SU-DHL-6 (cell line): ENCODE measurements at regions not wholly inside any gene's neighbourhood (a gene's known extent, or its start where the extent isn't known, plus 50 kb on each side); places are given as distances from the start of the nearest gene placed in this dataset.

ENCODE experiments used
- H2AFZ ChIP-seq: fragments of 200-600 bp; sonication (generic); 2 replicates; pipeline ENCODE4 v1.6.1; 2014; ENCODE audit warnings: low read depth, mild to moderate bottlenecking, moderate library complexity, mixed read lengths, antibody characterized with exemption, low read length; ENCODE audit not compliant: severe bottlenecking
- H3F3A ChIP-seq: fragments of 200-600 bp; shearing (Covaris generic); 2 replicates; pipeline ENCODE4 v1.6.0; 2016; ENCODE audit warnings: antibody characterized with exemption, mild to moderate bottlenecking; ENCODE audit not compliant: insufficient read depth
- H3K27ac ChIP-seq: fragments of 200-600 bp; sonication (generic); 2 replicates; pipeline ENCODE4 v1.5.1; 2016; ENCODE audit warnings: low read depth, mild to moderate bottlenecking, low read length, moderate library complexity, mixed read lengths
- H3K27me3 ChIP-seq: fragments of 200-600 bp; sonication (generic), shearing (Covaris generic); 2 replicates; pipeline ENCODE4 v1.6.0; 2014; ENCODE audit warnings: mild to moderate bottlenecking, low read length
- H3K36me3 ChIP-seq: fragments of 200-600 bp; sonication (generic); 2 replicates; pipeline ENCODE4 v1.6.1; 2014; ENCODE audit warnings: mild to moderate bottlenecking, low read length, mixed read lengths
- H3K4me2 ChIP-seq: fragments of 300-600, 200-600 bp; shearing (Covaris generic), sonication (generic); 2 replicates; pipeline ENCODE4 v1.6.0; 2014; ENCODE audit warnings: low read length, low read depth, mild to moderate bottlenecking; ENCODE audit not compliant: poor library complexity, severe bottlenecking
- H3K4me3 ChIP-seq: fragments of 200-600 bp; sonication (generic); 2 replicates; pipeline ENCODE4 v1.5.1; 2014; ENCODE audit warnings: antibody characterized with exemption, low read length, mild to moderate bottlenecking, mixed read lengths; ENCODE audit not compliant: insufficient read depth, poor library complexity, severe bottlenecking
- H3K79me2 ChIP-seq: fragments of 200-600 bp; sonication (generic); 2 replicates; pipeline ENCODE4 v1.6.1; 2014; ENCODE audit warnings: mild to moderate bottlenecking, low read length, moderate library complexity; ENCODE audit not compliant: insufficient read depth
- H3K9ac ChIP-seq: fragments of 200-600 bp; sonication (generic); 2 replicates; pipeline ENCODE4 v1.7.0; 2014; ENCODE audit warnings: mild to moderate bottlenecking, low read length
- H3K9me2 ChIP-seq: fragments of 200-600 bp; sonication (generic); replicated peaks from 2 replicates; pipeline ENCODE4 v1.6.1; 2014; ENCODE audit warnings: low read length; ENCODE audit not compliant: insufficient read depth
- H3K9me3 ChIP-seq: fragments of 200-600 bp; sonication (generic); 2 replicates; pipeline ENCODE4 v1.6.1; 2014; ENCODE audit warnings: low read length, mixed read lengths; ENCODE audit not compliant: insufficient read depth
- H4K20me1 ChIP-seq: fragments of 200-600 bp; sonication (generic); 2 replicates; pipeline ENCODE4 v1.6.1; 2014; ENCODE audit warnings: low read depth, mild to moderate bottlenecking, antibody characterized with exemption, low read length, moderate library complexity, mixed read lengths
- CTCF ChIP-seq: fragments of 200-600 bp; sonication (generic); IDR thresholded peaks from one replicate; pipeline ENCODE4 v1.5.1; 2017; ENCODE audit warnings: antibody characterized with exemption, mild to moderate bottlenecking, low read length, moderate library complexity; ENCODE audit not compliant: insufficient read depth, poor library complexity, severe bottlenecking
- EZH2phosphoT487 ChIP-seq: fragments of 200-600 bp; sonication (generic), shearing (Covaris generic); conservative IDR thresholded peaks from 2 replicates; pipeline ENCODE4 v1.6.1; 2018; ENCODE audit warnings: mild to moderate bottlenecking, antibody characterized with exemption, low read length, moderate library complexity, mixed read lengths

GRCh38 chr2:239777219-239777618 lies 247.9 kb downstream of the NDUFA10 start:
- Histone ChIP-seq H3F3A (no peaks in the 10 kb centered on the region), H3K79me2 (no peaks in the 10 kb centered on the region), H3K4me2 (no peak overlapping the region), H3K27ac (no peak overlapping the region), H3K9ac (no peak overlapping the region), H3K27me3 (no peaks in the 10 kb centered on the region), H4K20me1 (no peaks in the 10 kb centered on the region), H2AFZ (no peak overlapping the region), H3K9me3 (no peaks in the 10 kb centered on the region), H3K36me3 (no peaks in the 10 kb centered on the region), H3K9me2 (no peaks in the 10 kb centered on the region), H3K4me3 (no peak overlapping the region)
- TF ChIP-seq EZH2phosphoT487 (no peak), CTCF (no peak)

GRCh38 chr2:239776436-239777005 lies 248.6 kb downstream of the NDUFA10 start:
- Histone ChIP-seq H3K9me3 (no peaks in the 10 kb centered on the region), H2AFZ (no peak overlapping the region), H3K4me2 (no peak overlapping the region), H3K36me3 (no peaks in the 10 kb centered on the region), H3K27me3 (no peaks in the 10 kb centered on the region), H3K9me2 (no peaks in the 10 kb centered on the region), H3K9ac (no peak overlapping the region), H3K79me2 (no peaks in the 10 kb centered on the region), H3K27ac (no peak overlapping the region), H3F3A (no peaks in the 10 kb centered on the region), H3K4me3 (no peak overlapping the region), H4K20me1 (no peaks in the 10 kb centered on the region)
- no peak for TF ChIP-seq CTCF
- no peak for TF ChIP-seq EZH2phosphoT487

- no peaks in the 10 kb centered on the region for H3K9me2 ChIP-seq
- H3K9me3 ChIP-seq: no peaks in the 10 kb centered on the region
- no peak overlapping the region for H3K4me2 ChIP-seq
- H3K27ac ChIP-seq: no peak overlapping the region
- no peaks in the 10 kb centered on the region for H3F3A ChIP-seq
- H3K4me3 ChIP-seq: no peak overlapping the region
- H2AFZ ChIP-seq: no peak overlapping the region
- no peaks in the 10 kb centered on the region for H4K20me1 ChIP-seq
- no peaks in the 10 kb centered on the region for H3K79me2 ChIP-seq
- no peaks in the 10 kb centered on the region for H3K36me3 ChIP-seq
- H3K9ac ChIP-seq: no peak overlapping the region
- H3K27me3 ChIP-seq: no peaks in the 10 kb centered on the region
- no peak for TF ChIP-seq EZH2phosphoT487
- TF ChIP-seq CTCF: no peak
Measured at GRCh38 chr2:239775623-239776435, 249.3 kb downstream of the NDUFA10 start.
